HepG2 (cell line): ENCODE measurements at regions not wholly inside any gene's neighbourhood (a gene's known extent, or its start where the extent isn't known, plus 50 kb on each side); places are given as distances from the start of the nearest gene placed in this dataset.

Experiments
- ATAC-seq: fragments of 200-7000 bp; cut with Tn5 transposase; 3 replicates; pipeline ENCODE4 v1.9.1; 2020; ENCODE audit warnings: mild to moderate bottlenecking, moderate library complexity
- BruUV-seq: library from RNA; stranded (reverse); fragments of 400-500 nt; replicated peaks from 2 replicates; lab custom pipeline; 2021; lab: Mats Ljungman, UMichigan
- CTCF ChIA-PET: fragments of 300-600 bp; formaldehyde crosslinking; extraction: SDS; loops from one replicate; lab custom pipeline; 2021; ENCODE audit warnings: low total read pairs, inconsistent platforms, low intra/inter-chr PET ratio; lab: Yijun Ruan, JAX
- POLR2A ChIA-PET: fragments of 350-600 bp; sonication (Branson Sonifier 250); formaldehyde crosslinking; loops from one replicate; lab custom pipeline; 2020; ENCODE audit warnings: antibody characterized with exemption, inconsistent platforms; lab: Yijun Ruan, JAX
- DNase-seq: peaks from one replicate; pipeline ENCODE4 v3.0.0-alpha.2; 2015; ENCODE audit warnings: low spot score
- FAIRE-seq: peaks from 3 replicates; lab custom pipeline; 2011; peaks lifted over from hg19 to GRCh38; lab: Jason Lieb, UNC
- H2AFZ ChIP-seq: one replicate; pipeline ENCODE4 v1.6.1; 2011; ENCODE audit warnings: low read length, inconsistent platforms
- H3K27ac ChIP-seq: fragments of 300-600 bp; 3 replicates; pipeline ENCODE4 v1.8.0; 2011; ENCODE audit warnings: mixed run types, mild to moderate bottlenecking, mixed read lengths, low read length, inconsistent platforms; ENCODE audit not compliant: insufficient read depth; ENCODE audit errors: extremely low read length
- H3K27me3 ChIP-seq, 2 experiments: fragments of 200-600 bp in 1 of 2; 2 replicates in 1 of 2; 3 replicates in 1 of 2; pipeline versions ENCODE4 v1.6.0 to v1.8.0; 2011; ENCODE audit warnings: low read length in 2 of 2, mild to moderate bottlenecking in 2 of 2, moderate library complexity in 2 of 2, inconsistent platforms in 1 of 2; ENCODE audit not compliant: insufficient read depth in 2 of 2, control insufficient read depth in 1 of 2
- H3K36me3 ChIP-seq, 2 experiments: fragments of 200-600 bp in 1 of 2; replicated peaks in 1 of 2; 2 replicates in 1 of 2; 3 replicates in 1 of 2; pipeline versions ENCODE4 v1.5.1 to v1.8.0; 2011; ENCODE audit warnings: low read length in 2 of 2, inconsistent platforms in 1 of 2; ENCODE audit not compliant: insufficient read depth in 2 of 2, control insufficient read depth in 1 of 2
- H3K4me1 ChIP-seq: 2 replicates; pipeline ENCODE4 v1.5.1; 2012; ENCODE audit warnings: low read length, inconsistent platforms; ENCODE audit not compliant: insufficient read depth
- H3K4me2 ChIP-seq: 2 replicates; pipeline ENCODE4 v1.6.0; 2011; ENCODE audit warnings: low read depth, low read length, inconsistent platforms
- H3K4me3 ChIP-seq, 3 experiments: fragments of 200-600 bp in 1 of 3; sonication (generic), shearing (Covaris generic) in 1 of 3; replicated peaks in 1 of 3; 2 replicates each; pipeline ENCODE4 v1.5.1; 2011 to 2016; ENCODE audit warnings: low read length in 3 of 3, inconsistent platforms in 2 of 3, low read depth in 2 of 3, mild to moderate bottlenecking in 2 of 3, control low read depth in 1 of 3, mixed read lengths in 1 of 3; ENCODE audit not compliant: insufficient read depth in 1 of 3
- H3K79me2 ChIP-seq: one replicate; pipeline ENCODE4 v1.6.1; 2011; ENCODE audit warnings: low read length, inconsistent platforms; ENCODE audit not compliant: insufficient read depth
- H3K9ac ChIP-seq: 2 replicates; pipeline ENCODE4 v1.6.0; 2011; ENCODE audit warnings: mild to moderate bottlenecking, low read depth, low read length, inconsistent platforms; ENCODE audit not compliant: insufficient read depth
- H3K9me3 ChIP-seq: 2 replicates; pipeline ENCODE4 v1.5.1; 2012; ENCODE audit warnings: mild to moderate bottlenecking, low read length
- H4K20me1 ChIP-seq: 2 replicates; pipeline ENCODE4 v1.6.0; 2011; ENCODE audit warnings: inconsistent platforms, mild to moderate bottlenecking, low read length, moderate library complexity; ENCODE audit not compliant: insufficient read depth
- CC2D1A ChIP-seq: sonication (generic); formaldehyde crosslinking; IDR thresholded peaks from 2 replicates; pipeline ENCODE4 v1.8.1; 2023; ENCODE audit warnings: mild to moderate bottlenecking, missing genetic modification reagents
- DMAP1 ChIP-seq: IDR thresholded peaks from 2 replicates; pipeline ENCODE4 v1.6.1; 2016
- EEA1 ChIP-seq: sonication (generic); formaldehyde crosslinking; IDR thresholded peaks from 2 replicates; pipeline ENCODE4 v1.5.1; 2020; ENCODE audit warnings: mild to moderate bottlenecking, missing genetic modification reagents, borderline replicate concordance
- ELF1 ChIP-seq: sonication (generic); formaldehyde crosslinking; IDR thresholded peaks from 2 replicates; pipeline ENCODE4 v1.4.0; 2020; ENCODE audit warnings: missing genetic modification reagents
- MTF2 ChIP-seq: sonication (generic); formaldehyde crosslinking; IDR thresholded peaks from 2 replicates; pipeline ENCODE4 v1.5.0; 2020; ENCODE audit warnings: missing genetic modification reagents, borderline replicate concordance
- TP53 ChIP-seq: sonication (generic); formaldehyde crosslinking; conservative IDR thresholded peaks from 2 replicates; pipeline ENCODE4 v1.4.0; 2020; ENCODE audit warnings: missing genetic modification reagents
- ZNF788 ChIP-seq: sonication (generic); formaldehyde crosslinking; IDR thresholded peaks from 2 replicates; pipeline ENCODE4 v1.5.0; 2020; ENCODE audit warnings: mild to moderate bottlenecking, missing genetic modification reagents, borderline replicate concordance
- ZNF816 ChIP-seq: sonication (generic); formaldehyde crosslinking; IDR thresholded peaks from 2 replicates; pipeline ENCODE4 v1.8.0; 2022; ENCODE audit warnings: missing genetic modification reagents, mild to moderate bottlenecking, borderline replicate concordance
- WGBS: methylation state at CpG from one replicate; pipeline ENCODE4 v1.1.6; 2017; ENCODE audit warnings: low lambda C conversion rate; 5-methylcytosine and 5-hydroxymethylcytosine counted together
- in situ Hi-C: cut with HindIII; loops from 2 replicates; pipeline ENCODE4 v1.10.0; 2017; ENCODE audit warnings: low pct_unique_long_range_greater_than_20kb; ENCODE audit not compliant: extremely low pct_ligation_motif_present
- intact Hi-C: fragments of 100-400 bp; cut with micrococcal nuclease; formaldehyde crosslinking; loops from one replicate; pipeline ENCODE4 v1.10.0; 2022; ENCODE audit not compliant: unreplicated experiment

DNA sequence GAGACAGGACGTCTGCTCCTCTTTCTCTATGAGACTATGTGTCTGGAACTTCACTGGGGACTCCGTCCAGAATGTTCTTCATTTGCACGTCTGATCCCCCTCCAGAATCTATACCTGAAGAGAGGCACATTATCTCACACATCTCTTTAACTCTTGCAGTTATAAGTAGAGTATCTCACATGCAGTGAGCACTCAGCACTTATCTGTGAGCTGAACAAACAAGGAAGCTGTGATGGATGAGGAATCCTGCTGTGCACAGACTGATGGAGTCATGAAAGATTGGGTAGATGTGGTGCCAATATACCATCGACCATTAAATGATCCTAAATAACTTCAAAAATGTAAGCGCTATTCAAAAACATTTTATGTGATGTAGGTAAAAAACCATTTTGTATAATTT lies 888.3 kb upstream of the CELF4 start:
- POLR2A ChIA-PET: no interaction called here
- Histone ChIP-seq H3K9me3 (no peaks in the 10 kb centered on the region), H3K79me2 (no peaks in the 10 kb centered on the region), H3K4me3 (no peak overlapping the region), H4K20me1 (no peaks in the 10 kb centered on the region), H3K36me3 (no peaks in the 10 kb centered on the region), H3K4me2 (no peak overlapping the region), H3K27me3 (no peaks in the 10 kb centered on the region; a peak in 1 of 5 replicates), H3K9ac (no peak overlapping the region), H3K27ac (no peak overlapping the region), H3K4me1 (no peaks in the 10 kb centered on the region), H2AFZ (no peak overlapping the region)
- CTCF ChIA-PET: no interaction called here
- WGBS: 8% methylated on average over 5 of the region's 5 CpGs
- no peak for FAIRE-seq
- no peak for ATAC-seq
- no peak for DNase-seq
- in situ Hi-C loops (no loop called here), intact Hi-C loops (no loop called here)
- TF ChIP-seq ELF1 (CRISPR knock-in tag): no peak
- BruUV-seq: no TSS peak

DNA sequence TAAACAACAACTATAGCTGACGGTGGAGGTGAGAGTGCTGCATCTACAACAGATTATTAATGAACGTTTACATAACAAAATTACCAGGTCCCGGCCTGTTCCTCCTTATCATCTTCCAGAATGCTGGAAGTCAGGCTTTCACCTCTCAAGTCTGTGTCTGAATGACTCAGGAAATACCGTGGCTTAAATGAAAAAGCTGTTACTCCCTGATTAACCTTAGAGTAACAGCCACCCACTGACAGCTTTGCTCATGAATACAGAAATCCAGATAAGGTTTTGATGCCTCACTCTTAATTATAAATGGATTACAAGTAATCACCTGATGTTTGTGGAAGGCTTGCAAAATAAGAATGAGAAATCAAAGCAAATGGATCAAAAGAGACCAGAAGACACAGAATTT lies 885.3 kb upstream of the CELF4 start:
- ChIA-PET POLR2A (no interaction called here), CTCF (no interaction called here)
- no peaks in the 10 kb centered on the region for H3K27me3 ChIP-seq
- H2AFZ ChIP-seq: no peak overlapping the region
- no peak overlapping the region for H3K4me2 ChIP-seq
- FAIRE-seq: no peak
- H3K4me3 ChIP-seq: no peak overlapping the region
- no peak for DNase-seq
- no peak overlapping the region for H3K27ac ChIP-seq
- no peaks in the 10 kb centered on the region for H3K9me3 ChIP-seq
- H3K79me2 ChIP-seq: no peaks in the 10 kb centered on the region
- ATAC-seq: no peak
- in situ Hi-C loops: no loop called here
- no peaks in the 10 kb centered on the region for H3K4me1 ChIP-seq
- no peaks in the 10 kb centered on the region for H3K36me3 ChIP-seq
- intact Hi-C loops: no loop called here
- TF ChIP-seq CC2D1A (CRISPR knock-in tag) (no peak), DMAP1 (no peak), TP53 (CRISPR knock-in tag) (no peak), ZNF816 (CRISPR knock-in tag) (no peak), EEA1 (no peak), MTF2 (no peak), ZNF788 (no peak)
- TF ChIP-seq, all 625 proteins: peak for 0
- Histone ChIP-seq H4K20me1 (no peaks in the 10 kb centered on the region), H3K9ac (no peak overlapping the region)
- 0% methylated on average over 4 of the region's 4 CpGs for WGBS
- BruUV-seq: no TSS peak
